ENCODE measurements at regions not wholly inside any gene's neighbourhood (a gene's known extent, or its start where the extent isn't known, plus 50 kb on each side); places are given as distances from the start of the nearest gene placed in this dataset.

- TF ChIP-seq ERG (CRISPR knock-in tag; IDR thresholded peaks at IDR 0.05): no peak
- no peak for TF ChIP-seq ZNF281 (CRISPR knock-in tag; IDR thresholded peaks at IDR 0.05)
- TF ChIP-seq CDX4 (CRISPR knock-in tag; IDR thresholded peaks at IDR 0.05; ENCODE audit: borderline replicate concordance): no peak
- TF ChIP-seq MXD4 (CRISPR knock-in tag; IDR thresholded peaks at IDR 0.05; ENCODE audit: borderline replicate concordance): no peak
These were observed 148.8 kb downstream of the ENGASE start (continued) for GRCh38 chr17:79223471-79223870.

- no peak overlapping the region for H3K4me3 Mint-ChIP-seq
- H3K36me3 Mint-ChIP-seq: no peaks in the 10 kb centered on the region
- peaks cover 37% of the 10 kb centered on the region for H3K4me1 Mint-ChIP-seq
- H3K27ac Mint-ChIP-seq: no peak overlapping the region
- H3K9me3 Mint-ChIP-seq: no peaks in the 10 kb centered on the region
- no peaks in the 10 kb centered on the region for H3K27me3 Mint-ChIP-seq (ENCODE audit: low read depth)
- DNase-seq (ENCODE audit: low spot score) (no peak), ATAC-seq (no peak)
- POLR2A ChIA-PET: interaction anchor here (0.5 kb wide), 1 partner anchor 83 kb away, joined by 4 read pairs; no protein-coding TSS in a partner anchor
- CTCF ChIA-PET: interaction anchor here (1.1 to 1.7 kb wide), 3 partner anchors 29 to 172 kb away, joined by 3 to 7 read pairs (median 6); no protein-coding TSS in a partner anchor
- TF ChIP-seq ZBTB43 (CRISPR knock-in tag; IDR thresholded peaks at IDR 0.05) (no peak), E2F1 (CRISPR knock-in tag; IDR thresholded peaks at IDR 0.05) (no peak), GABPB1 (CRISPR knock-in tag; IDR thresholded peaks at IDR 0.05) (no peak), ARID4B (CRISPR knock-in tag; IDR thresholded peaks at IDR 0.05; ENCODE audit: borderline replicate concordance) (no peak), ATF2 (CRISPR knock-in tag; IDR thresholded peaks at IDR 0.05; ENCODE audit: borderline replicate concordance, low read depth) (no peak), E2F5 (CRISPR knock-in tag; IDR thresholded peaks at IDR 0.05) (no peak), HMGXB4 (CRISPR knock-in tag; IDR thresholded peaks at IDR 0.05) (no peak), USF1 (CRISPR knock-in tag; IDR thresholded peaks at IDR 0.05) (no peak), OVOL2 (CRISPR knock-in tag; IDR thresholded peaks at IDR 0.05; ENCODE audit: borderline replicate concordance) (no peak), NR1H2 (CRISPR knock-in tag; IDR thresholded peaks at IDR 0.05) (no peak)
These were observed 147.0 kb downstream of the ENGASE start for GRCh38 chr17:79221597-79221996.

Measured in WTC11 (cell line).